T-helper 2 cell treated with Interferon-gamma antibody and Interleukin-4, amounts not matched to agents 5 μg/mL and 100 μg/mL, for 36 hours (primary cell): ENCODE measurements at regions not wholly inside any gene's neighbourhood (a gene's known extent, or its start where the extent isn't known, plus 50 kb on each side); places are given as distances from the start of the nearest gene placed in this dataset.

ENCODE experiments used
- DNase-seq: peaks from one replicate; pipeline ENCODE4 v3.0.0; 2021; ENCODE audit warnings: low spot score
- H3K27ac Mint-ChIP-seq: one replicate; pipeline ENCODE4 v1.8.0; 2021; ENCODE audit warnings: mild to moderate bottlenecking, mixed read lengths
- H3K27me3 Mint-ChIP-seq: one replicate; pipeline ENCODE4 v1.8.0; 2021; ENCODE audit warnings: low read depth, mixed read lengths
- H3K36me3 Mint-ChIP-seq: one replicate; pipeline ENCODE4 v1.8.0; 2021; ENCODE audit warnings: low read depth, mixed read lengths
- H3K4me1 Mint-ChIP-seq: one replicate; pipeline ENCODE4 v1.8.0; 2021; ENCODE audit warnings: low read depth, mixed read lengths
- H3K4me3 Mint-ChIP-seq: one replicate; pipeline ENCODE4 v1.8.0; 2022; ENCODE audit warnings: mild to moderate bottlenecking, moderate library complexity, mixed read lengths
- H3K9me3 Mint-ChIP-seq: one replicate; pipeline ENCODE4 v1.8.0; 2021; ENCODE audit warnings: mixed read lengths

DNA sequence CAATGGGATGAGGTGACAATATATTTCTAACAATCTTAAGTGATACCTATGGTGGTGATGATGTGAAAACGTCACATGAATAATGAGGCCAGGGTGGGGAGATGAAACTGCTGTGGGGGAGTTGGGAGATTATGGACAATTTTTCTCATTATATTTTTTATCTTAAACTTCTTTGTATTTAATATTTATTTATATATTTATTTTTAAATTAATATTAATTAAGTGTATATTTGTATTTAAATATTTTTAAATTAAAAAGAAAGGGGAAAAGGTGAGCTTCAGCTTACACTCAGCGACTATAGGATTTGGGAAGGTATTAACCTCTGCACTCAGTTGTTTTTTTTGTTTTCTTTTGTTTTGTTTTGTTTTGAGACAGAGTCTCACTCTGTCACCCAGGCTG lies 158.7 kb downstream of the PSMG1 start:
- Mint-ChIP-seq H3K4me3 (no peak overlapping the region), H3K4me1 (no peaks in the 10 kb centered on the region), H3K9me3 (peaks cover 19% of the 10 kb centered on the region), H3K27ac (no peak overlapping the region), H3K27me3 (no peaks in the 10 kb centered on the region), H3K36me3 (peaks cover 5% of the 10 kb centered on the region)
- DNase-seq = no peak

DNA sequence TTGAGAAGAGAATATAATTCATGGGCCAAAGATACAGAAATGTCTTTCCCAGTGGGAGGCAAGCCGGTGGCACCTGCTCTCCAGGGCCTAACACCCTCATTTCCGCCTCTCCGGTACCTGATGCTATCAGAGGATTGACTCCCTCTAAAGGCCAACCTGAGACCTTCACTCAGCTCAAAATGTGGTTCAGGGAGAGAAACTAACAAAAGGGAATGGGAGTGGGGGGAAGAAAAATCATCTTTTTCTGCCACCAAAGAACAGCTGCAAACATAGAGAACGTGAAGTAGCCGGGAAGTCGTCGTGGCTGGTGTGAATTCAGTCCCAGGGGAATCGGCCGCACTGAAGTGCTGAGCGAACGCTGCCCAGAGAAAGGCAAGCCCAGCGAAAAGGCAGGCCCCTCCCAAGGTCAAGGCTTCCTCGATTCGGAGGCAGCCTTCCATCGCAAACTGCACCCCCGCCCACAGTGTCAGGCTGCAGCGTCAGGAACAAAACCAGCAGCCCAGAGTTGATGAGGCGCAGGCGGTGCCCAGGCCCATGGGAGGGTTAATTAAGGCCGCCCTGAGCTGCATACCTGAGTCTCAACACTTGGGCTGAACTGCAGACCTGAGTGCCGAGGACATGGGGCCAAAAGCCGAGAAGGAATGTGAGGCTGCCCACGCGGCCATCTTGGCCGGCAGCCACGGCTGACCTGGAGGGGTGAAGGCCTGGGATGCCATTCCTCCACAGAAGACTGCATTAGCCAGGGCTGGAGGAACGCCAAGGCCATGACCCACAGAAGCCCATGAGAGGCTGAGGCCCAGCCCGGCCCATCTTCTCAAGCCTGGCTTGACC lies 160.2 kb downstream of the PSMG1 start:
- Mint-ChIP-seq H3K4me3 (no peak overlapping the region), H3K4me1 (no peaks in the 10 kb centered on the region), H3K27me3 (peaks cover 3% of the 10 kb centered on the region), H3K9me3 (peaks cover 19% of the 10 kb centered on the region), H3K36me3 (peaks cover 5% of the 10 kb centered on the region), H3K27ac (no peak overlapping the region)
- DNase-seq = no peak

DNA sequence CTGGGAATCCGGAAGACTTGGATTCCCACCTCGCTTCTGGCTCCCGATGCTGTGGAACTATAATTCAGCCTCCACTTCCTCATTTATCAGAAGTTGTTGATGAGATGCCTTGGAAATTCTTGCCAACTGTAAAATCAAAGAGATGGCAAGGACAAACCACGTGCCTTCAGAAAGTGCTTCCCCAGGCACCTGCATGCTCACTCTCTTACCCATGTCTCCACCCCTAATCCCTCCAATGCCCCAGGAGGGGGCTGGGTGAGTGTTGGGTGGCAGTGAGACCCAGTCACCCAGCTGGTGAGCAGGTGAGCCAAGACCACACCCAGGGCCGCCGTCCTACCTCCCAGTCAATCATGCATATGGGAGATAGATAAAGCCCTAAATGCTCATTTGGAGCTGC lies 160.8 kb downstream of the PSMG1 start:
- H3K27ac Mint-ChIP-seq = no peak overlapping the region
- no peak overlapping the region for H3K4me3 Mint-ChIP-seq
- H3K36me3 Mint-ChIP-seq = peaks cover 5% of the 10 kb centered on the region
- no peak for DNase-seq
- peaks cover under 1% of the 10 kb centered on the region for H3K4me1 Mint-ChIP-seq
- H3K9me3 Mint-ChIP-seq = peaks cover 19% of the 10 kb centered on the region
- peaks cover 3% of the 10 kb centered on the region for H3K27me3 Mint-ChIP-seq

DNA sequence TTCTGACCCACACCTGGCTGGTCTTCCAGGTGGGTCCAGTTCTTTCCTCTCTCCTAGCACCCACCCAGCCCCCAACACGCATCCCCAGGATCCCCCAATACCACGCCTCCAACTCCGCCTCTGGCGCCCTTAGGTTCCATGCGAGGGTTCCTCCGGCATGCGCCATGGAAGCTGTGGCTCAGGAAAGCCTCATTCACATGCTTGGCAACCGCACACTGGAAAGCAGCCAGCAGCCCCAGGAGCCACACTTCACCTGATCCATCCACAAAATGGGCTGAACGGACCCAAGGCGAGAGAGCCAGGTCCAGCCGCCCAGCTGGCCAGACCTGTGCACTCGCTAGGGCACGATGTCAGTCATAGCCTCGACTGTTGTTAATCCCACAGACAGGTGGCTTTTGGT lies 161.2 kb downstream of the PSMG1 start:
- Mint-ChIP-seq H3K4me1 (peaks cover 5% of the 10 kb centered on the region), H3K27ac (no peak overlapping the region), H3K36me3 (peaks cover 5% of the 10 kb centered on the region), H3K9me3 (peaks cover 19% of the 10 kb centered on the region), H3K4me3 (no peak overlapping the region), H3K27me3 (peaks cover 3% of the 10 kb centered on the region)
- DNase-seq = no peak

DNA sequence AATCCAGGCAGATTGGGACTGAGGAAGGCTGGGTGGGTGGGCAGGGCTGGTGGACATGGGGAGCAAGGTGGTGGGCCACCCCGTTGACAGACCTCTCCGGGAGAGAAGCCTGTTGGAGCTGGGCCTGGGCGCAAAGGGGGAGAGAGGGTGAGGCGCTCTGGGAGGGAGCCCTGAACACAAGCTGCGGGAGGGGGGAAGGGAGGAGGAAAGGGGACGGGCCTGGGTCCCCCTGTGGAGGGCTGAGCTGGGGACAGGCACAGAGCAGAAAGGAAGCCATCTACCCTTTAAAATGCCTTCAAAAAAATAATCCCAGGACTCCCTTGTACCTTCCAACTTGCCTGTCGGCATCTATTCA lies 161.8 kb downstream of the PSMG1 start:
- Mint-ChIP-seq H3K27me3 (peaks cover 3% of the 10 kb centered on the region), H3K4me3 (no peak overlapping the region), H3K4me1 (peaks cover 11% of the 10 kb centered on the region), H3K27ac (no peak overlapping the region), H3K36me3 (peaks cover 5% of the 10 kb centered on the region), H3K9me3 (peaks cover 19% of the 10 kb centered on the region)
- no peak for DNase-seq

DNA sequence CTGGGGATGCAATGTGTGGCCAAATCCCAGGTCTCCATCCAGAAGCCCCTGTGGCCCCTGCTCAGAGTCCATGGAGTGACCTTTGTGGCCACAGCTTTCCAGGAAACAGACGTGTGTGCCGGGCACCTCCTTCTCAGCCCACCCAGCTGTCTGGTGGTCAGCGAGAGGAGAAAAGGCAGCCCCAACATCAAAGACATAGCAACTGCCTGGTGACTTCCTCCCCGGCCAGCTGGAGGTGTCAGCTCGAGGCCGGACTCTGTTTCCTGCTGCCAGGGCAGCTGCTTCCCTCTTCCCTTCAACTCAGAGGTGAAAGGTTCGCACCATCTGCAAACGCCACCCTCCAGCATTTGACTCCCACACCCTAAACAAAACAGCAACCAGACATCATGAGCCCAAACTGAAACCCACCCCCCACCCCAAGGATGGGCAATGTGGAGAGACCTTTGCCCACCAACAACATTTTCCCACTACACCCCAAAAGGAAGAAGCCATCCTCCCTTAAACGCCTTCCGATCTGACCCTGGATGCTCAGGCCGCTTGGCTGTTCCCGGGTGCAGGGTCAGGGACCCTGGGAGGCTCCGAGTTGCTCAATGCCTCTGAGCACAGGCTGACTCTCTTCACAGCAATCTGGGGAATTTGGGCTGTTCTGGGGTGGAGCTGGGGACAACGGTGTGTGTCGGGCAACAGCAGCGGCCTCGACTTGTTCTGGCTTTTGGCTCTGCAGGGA lies 162.3 kb downstream of the PSMG1 start:
- Mint-ChIP-seq H3K9me3 (peaks cover 15% of the 10 kb centered on the region), H3K36me3 (peaks cover 2% of the 10 kb centered on the region), H3K4me3 (no peak overlapping the region), H3K27me3 (peaks cover 3% of the 10 kb centered on the region), H3K4me1 (peaks cover 14% of the 10 kb centered on the region), H3K27ac (peak overlapping the region; percentile 41)
- DNase-seq = no peak

DNA sequence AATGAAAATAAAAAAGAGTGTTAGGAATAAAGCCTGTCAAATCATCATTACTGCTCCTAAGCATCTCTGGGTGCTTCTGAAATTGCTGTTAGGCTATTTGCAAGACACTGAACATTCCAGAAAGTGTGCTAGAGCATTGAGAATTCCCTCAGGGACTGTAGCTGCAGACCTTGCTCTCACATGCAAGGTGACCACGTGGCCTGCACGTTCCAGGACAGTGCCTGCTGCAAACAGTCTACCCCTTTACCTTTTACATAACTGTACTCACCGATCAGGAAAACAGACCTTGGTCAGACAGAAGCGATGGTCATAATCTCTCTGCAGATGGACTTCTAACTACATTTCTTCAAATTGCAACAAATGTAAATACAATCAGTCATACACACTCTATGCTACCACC lies 164.5 kb downstream of the PSMG1 start:
- DNase-seq = no peak
- Mint-ChIP-seq H3K36me3 (peaks cover 2% of the 10 kb centered on the region), H3K4me1 (peaks cover 14% of the 10 kb centered on the region), H3K4me3 (no peak overlapping the region), H3K9me3 (no peaks in the 10 kb centered on the region), H3K27me3 (peaks cover 3% of the 10 kb centered on the region), H3K27ac (no peak overlapping the region)

DNA sequence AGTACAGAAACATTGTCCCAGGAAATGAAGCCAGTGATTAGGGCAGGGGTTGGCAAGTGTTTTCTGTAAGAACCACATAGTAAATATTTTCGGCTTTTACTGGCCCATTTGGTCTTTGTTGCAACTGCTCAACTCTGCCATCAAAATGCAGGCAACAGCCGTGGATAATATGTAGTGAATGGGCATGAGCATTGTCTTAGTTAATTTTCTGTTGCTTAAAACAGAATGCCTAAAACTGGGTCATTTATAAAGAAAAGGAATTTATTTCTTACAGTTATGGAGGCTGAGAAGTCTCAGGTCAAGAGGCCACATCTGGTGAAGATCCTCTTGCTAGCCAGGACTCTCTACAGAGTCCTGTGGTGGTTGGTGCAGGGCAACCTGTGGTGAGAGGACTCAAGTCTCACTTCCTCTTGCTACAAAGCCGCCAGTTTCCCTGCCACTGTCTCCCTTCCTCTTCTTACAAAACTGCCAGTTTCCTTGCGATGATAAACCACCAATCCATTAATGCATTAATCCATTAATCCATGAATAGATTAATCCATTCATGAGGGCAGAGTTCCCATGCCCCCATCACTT lies 166.4 kb downstream of the PSMG1 start:
- Mint-ChIP-seq H3K4me3 (peak overlapping the region; percentile 16), H3K36me3 (peaks cover 2% of the 10 kb centered on the region), H3K27ac (no peak overlapping the region), H3K27me3 (peaks cover 3% of the 10 kb centered on the region), H3K4me1 (peaks cover 14% of the 10 kb centered on the region), H3K9me3 (no peaks in the 10 kb centered on the region)
- no peak for DNase-seq

DNA sequence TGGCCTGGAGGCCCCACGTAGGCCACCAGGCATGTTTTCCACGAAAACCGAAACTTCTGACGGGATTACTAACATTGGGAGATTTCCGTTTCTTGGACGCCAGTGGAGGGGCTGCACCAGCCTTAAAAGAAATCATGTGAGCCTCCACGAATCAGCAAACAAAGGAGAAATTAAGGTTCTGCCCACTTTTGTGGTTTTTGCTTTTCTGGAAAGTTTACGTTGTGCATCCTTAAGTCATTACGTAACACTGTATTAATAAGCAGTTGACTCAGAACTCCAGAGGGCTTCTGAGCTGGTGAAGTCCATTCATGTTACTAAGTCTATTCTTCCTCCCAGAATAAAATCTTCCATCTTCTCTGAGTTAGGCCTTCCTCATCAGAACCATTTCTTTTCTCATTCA lies 168.5 kb downstream of the PSMG1 start:
- Mint-ChIP-seq H3K27me3 (peaks cover 3% of the 10 kb centered on the region), H3K27ac (no peak overlapping the region), H3K9me3 (no peaks in the 10 kb centered on the region), H3K36me3 (peaks cover 2% of the 10 kb centered on the region), H3K4me3 (no peak overlapping the region), H3K4me1 (peaks cover 19% of the 10 kb centered on the region)
- no peak for DNase-seq

DNA sequence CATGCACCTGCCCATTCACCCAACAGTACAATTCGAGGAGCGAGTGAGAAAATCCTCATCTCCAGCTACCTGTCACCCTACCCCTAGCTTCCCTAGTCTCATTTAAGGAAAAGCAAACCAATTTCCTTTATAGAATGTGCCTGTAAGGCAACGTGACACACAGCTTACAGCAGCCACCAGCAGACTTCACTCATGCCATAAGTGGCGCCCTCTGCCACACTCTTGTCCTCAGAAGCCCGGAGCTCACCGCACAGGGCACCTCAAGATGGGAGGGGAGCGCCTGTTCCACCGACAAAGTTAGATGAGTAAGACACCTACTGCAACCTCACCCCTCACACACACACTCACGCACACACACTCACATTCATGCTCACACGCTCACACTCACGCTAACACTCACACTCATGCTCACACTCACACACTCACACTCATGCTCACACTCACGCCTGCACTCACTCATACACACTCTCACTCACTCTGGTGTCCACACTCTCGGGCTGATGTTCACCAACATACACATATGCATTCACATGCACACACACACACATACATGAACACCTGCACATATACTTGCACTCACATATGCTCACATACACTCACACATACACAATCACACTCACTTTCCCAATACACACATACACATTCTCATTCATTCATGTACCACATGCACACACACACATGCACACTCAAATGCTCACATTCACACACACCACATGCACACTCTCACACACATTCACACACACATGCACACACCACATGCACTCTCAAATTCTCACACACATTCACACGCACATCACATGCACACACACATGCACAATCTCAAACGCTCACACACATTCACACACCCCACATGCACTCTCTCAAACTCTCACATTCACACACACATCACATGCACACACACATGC lies 170.7 kb downstream of the PSMG1 start:
- Mint-ChIP-seq H3K4me1 (peaks cover 20% of the 10 kb centered on the region), H3K9me3 (no peaks in the 10 kb centered on the region), H3K36me3 (peaks cover 2% of the 10 kb centered on the region)

DNA sequence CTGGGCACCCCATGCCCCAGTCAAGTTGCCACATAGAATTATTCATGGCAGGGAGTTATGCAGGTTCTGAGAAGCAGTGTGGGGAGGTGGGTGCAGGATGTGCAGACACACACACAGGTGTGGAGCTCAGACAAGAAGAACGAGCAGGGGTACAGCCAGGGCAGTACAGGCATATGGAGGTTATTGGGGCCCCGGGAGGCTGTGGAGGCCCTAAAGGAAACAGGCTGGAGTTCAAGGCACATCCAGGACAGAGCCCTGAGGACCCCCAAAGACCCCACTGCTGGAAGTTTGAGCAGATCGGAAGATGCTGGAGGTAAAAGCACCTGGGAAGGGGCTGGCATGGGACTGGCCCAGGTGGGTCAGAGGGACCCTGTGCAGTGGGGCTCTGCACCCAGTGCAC lies 171.3 kb downstream of the PSMG1 start:
- peaks cover 2% of the 10 kb centered on the region for H3K36me3 Mint-ChIP-seq
- no peaks in the 10 kb centered on the region for H3K9me3 Mint-ChIP-seq
- H3K27me3 Mint-ChIP-seq = no peaks in the 10 kb centered on the region
- H3K4me1 Mint-ChIP-seq = peaks cover 18% of the 10 kb centered on the region
- H3K27ac Mint-ChIP-seq = no peak overlapping the region
- no peak overlapping the region for H3K4me3 Mint-ChIP-seq
- no peak for DNase-seq

More for the DNA sequence above, 170.7 kb downstream of the PSMG1 start:
- H3K27me3 Mint-ChIP-seq = no peaks in the 10 kb centered on the region
- no peak overlapping the region for H3K27ac Mint-ChIP-seq
- no peak for DNase-seq
- H3K4me3 Mint-ChIP-seq = no peak overlapping the region

DNA sequence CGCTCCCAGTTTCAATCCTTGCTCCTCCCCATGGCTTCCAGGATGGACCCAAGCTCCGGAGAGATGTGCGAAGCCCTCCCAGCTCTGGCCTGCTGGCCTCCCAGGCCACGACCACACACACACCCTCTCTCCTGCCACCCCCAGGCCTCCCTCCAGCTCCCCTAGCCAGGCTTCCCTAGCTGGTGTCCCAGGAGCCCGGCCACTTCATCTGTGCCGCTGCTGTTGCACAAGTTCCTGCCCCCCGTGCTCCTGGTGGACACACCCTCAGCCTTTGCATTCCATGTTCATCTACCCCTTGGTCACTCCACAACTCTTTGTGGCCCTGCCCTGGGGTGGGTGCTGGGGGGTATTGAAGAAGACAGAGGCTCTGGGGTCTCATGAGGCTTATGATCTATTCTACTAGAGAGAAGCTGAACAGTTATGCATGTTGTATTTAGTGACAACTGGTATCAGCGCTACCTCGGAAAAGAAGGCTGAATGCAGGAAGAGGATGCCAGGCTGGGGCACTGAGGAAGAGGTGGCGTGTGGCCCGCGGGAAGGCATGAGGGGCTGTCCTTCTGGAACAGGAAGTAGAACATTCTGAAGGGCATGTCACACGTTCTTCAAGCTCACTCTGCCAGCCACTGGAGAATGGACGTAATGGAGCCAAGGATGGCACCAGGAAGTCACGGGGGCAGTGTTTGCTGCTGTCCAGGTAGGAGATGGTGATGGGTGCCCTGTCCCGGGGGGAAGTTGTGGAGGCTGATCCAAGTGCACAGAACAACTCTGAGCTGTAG lies 172.4 kb downstream of the PSMG1 start:
- Mint-ChIP-seq H3K27ac (no peak overlapping the region), H3K27me3 (no peaks in the 10 kb centered on the region)

DNA sequence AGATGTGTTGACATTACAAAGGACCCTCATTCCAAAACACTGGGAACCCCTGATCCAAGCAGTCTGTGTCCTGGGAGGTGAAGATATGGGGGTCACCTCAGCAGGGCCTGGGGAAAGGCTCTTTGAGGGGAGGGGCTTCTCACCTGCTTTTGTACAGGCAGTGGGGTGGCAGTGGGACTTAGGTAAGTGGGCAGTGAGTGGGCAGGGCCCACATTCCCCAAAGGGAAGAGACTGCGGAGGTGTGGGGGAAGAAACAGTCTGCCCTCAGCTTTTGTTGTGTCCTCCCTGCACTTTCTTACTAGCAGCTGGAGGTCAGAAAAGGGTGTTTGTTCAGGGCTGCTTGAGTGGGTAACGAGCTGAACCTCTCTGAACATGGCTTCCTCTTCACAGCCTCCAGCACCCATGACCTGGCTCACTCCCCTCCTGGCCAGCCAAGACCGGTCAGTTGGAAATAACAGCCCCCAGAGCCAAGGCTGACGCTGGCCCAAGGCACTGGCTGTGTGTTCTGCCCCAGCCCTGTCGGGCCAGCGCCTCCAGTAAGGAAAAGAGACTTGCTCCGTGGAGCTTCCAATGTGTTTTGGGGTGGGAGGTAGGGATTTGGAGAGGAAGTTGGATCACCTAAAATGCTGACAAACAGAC lies 173.5 kb downstream of the PSMG1 start:
- H3K9me3 Mint-ChIP-seq = no peaks in the 10 kb centered on the region
- no peaks in the 10 kb centered on the region for H3K27me3 Mint-ChIP-seq
- H3K4me3 Mint-ChIP-seq = no peak overlapping the region
- H3K27ac Mint-ChIP-seq = no peak overlapping the region
- no peak for DNase-seq
- peaks cover 23% of the 10 kb centered on the region for H3K4me1 Mint-ChIP-seq
- H3K36me3 Mint-ChIP-seq = peaks cover 2% of the 10 kb centered on the region

More for the DNA sequence above, 172.4 kb downstream of the PSMG1 start:
- peaks cover 2% of the 10 kb centered on the region for H3K36me3 Mint-ChIP-seq
- no peaks in the 10 kb centered on the region for H3K9me3 Mint-ChIP-seq
- H3K4me1 Mint-ChIP-seq = peaks cover 14% of the 10 kb centered on the region
- no peak for DNase-seq
- H3K4me3 Mint-ChIP-seq = no peak overlapping the region
